NCI-H2081 (cell line): ENCODE measurements at regions not wholly inside any gene's neighbourhood (a gene's known extent, or its start where the extent isn't known, plus 50 kb on each side); places are given as distances from the start of the nearest gene placed in this dataset.
"Not testable (repeated sequence)": the region's sequence is repeated elsewhere in the genome, so short reads cannot be mapped to it uniquely, and the experiment has no call there.

ENCODE experiments used
- DNase-seq, 2 experiments: peaks; one replicate each; lab custom pipeline; 2025; lab: John Stamatoyannopoulos, UW

DNA sequence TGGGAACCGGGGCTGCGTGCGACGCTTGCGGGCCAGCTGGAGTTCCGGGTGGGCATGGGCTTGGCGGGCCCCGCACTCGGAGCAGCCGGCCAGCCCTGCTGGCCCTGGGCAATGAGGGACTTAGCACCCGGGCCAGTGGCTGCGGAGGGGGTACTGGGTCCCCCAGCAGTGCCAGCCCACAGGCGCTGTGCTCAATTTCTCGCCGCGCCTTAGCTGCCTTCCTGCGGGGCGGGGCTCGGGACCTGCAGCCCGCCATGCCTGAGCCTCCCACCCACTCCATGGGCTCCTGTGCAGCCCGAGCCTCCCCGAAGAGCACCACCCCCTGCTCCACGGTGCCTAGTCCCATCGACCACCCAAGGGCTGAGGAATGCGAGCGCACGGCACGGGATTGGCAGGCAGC lies 63.8 kb downstream of the PLXNA1 start:
- not testable (repeated sequence) for DNase-seq

DNA sequence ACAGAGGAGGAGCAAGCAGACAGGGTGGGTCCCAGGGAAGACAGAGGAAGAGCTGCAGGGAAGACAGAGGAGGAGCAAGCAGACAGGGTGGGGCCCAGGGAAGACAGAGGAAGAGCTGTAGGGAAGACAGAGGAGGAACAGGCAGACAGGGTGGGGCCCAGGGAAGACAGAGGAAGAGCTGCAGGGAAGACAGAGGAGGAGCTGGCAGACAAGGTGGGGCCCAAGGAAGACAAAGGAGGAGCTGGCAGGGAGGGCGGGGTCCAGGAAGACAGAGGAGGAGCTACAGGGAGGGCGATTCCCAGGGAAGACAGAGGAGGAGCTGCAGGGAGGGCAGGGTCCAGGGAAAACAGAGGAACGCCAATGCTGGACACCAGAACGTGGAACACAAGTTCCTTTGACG lies 66.5 kb downstream of the PLXNA1 start:
- no peak for DNase-seq

DNA sequence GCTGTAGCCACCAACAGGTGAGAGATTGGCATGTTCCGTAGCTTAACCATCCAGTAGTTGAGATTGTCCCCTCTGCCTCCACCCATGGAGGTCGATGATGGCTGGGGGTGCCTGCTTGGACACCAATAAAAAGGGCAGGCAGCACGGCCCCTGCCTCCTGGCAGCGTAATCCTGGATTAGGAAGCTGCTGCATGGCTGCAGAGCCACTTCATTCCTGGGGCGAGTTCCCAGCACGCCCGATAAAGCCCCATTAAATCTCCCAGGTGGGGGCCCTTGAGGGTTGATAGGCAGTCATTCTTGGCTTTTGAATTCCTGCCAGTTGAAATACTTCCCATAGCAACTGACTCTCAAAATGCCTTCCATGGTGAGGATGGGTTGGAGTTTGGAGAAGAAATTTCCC lies 67.8 kb downstream of the PLXNA1 start:
- no peak for DNase-seq

DNA sequence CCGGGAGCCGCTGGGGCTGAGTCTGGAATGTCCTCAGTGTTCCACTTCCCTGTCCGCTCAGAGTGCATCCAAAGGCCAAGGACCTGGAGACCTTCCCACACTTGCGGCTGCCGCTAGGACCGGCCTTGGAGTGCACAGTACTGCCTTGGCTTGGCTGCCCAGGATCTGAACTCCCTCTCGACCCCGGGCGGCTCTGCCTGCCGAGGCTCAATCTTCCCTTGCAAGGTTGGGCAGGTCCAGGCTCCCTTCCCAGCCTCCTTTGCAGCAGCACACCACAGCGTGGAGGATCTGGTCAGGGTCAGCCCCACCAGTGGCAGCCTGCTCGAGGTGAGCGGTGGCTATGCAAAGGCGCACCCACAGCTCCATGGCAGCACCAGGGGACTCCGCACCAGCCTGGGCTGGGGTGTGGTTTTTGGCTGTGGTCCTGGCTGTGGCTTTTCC lies 69.2 kb downstream of the PLXNA1 start:
- DNase-seq, result no peak

DNA sequence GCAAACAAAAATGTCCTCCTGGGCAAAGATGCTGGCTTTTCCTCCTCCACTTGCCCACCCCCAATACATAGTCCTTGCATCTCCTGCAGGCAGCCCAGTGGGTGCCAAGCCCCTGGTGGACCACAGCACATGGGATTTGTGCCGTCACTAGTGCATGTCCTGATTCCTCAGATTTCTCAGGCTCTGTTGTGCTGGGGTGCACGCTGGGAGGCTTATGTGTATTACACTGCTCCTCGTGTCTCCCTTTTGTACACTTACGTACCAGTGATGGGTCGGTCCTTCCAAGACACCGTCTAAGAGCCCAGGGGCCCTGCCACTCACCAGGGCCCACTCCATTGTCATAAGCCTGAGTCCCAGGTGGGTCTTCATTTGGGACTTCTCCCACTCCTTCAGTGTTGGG lies 70.1 kb downstream of the PLXNA1 start:
- no peak for DNase-seq

DNA sequence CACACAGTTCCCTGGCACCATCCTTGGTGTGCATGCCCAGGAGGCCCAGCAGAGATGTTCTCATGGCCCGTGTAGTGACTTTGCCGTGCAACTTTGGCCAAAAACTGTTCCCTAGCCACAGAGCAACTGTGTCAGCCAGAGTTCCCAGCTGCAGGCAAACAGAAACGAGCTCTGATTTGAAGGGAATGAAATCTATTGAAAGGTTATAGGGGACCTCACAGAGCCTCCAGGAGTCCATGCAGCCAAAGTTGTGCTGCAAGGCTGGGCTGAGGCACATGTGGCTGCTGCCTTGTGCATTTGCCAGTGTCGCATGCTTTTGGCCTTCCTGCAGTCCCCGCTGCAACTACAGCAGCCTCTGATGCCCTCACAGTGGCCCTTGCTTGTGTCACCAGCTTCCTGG lies 70.5 kb downstream of the PLXNA1 start:
- no peak for DNase-seq

DNA sequence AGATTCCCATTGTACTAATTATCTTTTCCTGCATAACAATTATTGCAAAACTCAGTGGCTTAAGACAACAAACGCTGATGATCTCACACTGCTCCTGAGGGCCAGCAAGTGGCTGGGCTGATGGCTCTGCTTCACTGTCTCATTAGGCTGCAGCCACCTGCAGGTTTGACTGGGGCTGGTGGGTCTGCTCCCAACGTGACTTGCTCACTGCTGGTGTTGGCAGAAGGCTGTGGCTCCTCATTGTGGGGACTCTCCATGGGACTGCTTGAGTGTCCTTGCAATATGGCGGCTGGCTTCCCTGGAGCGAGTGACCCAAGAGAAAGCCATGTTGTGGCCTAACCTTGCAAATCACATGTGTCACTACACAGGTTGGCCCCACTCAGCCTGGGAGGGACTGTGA lies 71.1 kb downstream of the PLXNA1 start:
- no peak for DNase-seq

DNA sequence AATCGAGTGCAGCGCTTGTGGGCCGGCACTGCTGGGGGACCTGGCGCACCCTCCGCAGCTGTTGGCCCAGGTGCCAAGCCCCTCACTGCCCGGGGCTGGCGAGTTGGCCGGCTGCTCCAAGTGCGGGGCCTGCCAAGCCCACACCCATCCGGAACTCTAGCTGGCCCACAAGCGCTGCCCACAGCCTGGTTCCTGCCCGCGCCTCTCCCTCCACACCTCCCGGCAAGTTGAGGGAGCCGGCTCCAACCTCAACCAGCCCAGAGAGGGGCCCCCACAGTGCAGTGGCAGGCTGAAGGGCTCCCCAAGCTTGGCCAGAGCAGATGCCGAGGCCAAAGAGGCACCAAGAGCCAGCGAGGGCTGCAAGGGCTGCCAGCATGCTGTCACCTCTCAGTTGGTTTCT lies 73.4 kb downstream of the PLXNA1 start:
- no peak for DNase-seq

DNA sequence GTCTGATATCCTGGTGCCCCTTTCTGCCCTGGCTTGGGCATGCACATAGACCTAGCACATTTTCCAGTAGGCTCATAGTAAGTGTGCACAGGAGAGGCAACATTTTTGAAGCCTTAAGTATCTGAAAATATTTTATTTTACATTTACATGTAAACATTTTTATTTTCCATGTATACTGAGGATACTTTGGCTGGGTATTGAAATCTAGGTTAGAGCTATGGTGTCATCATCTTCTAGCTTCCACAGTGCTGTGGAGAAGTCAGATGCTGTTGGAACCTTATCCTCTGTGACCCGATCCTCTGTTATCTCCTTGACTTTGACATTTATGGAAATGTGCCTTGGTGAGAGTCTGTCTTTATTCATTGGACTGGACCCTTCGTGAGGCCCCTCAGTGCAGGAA lies 74.1 kb downstream of the PLXNA1 start:
- no peak for DNase-seq

DNA sequence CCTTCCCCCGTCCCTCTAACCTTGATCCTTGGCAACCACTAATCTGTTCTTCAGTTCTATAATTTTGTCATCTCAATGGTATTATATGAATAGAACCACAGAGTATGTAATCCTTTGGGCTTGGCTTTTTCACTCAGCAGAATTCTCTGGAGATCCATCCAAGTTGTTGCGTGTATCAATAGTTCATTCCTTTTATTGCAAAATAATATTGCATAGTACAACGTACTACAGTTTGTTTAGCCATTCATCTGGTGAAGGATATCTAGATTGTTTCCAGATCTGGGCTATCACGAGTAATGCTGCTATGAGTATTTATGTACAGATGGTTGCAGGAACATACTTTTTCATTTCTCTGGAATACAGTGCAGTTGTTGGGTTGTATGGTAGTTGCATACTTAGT lies 76.2 kb downstream of the PLXNA1 start:
- no peak for DNase-seq

DNA sequence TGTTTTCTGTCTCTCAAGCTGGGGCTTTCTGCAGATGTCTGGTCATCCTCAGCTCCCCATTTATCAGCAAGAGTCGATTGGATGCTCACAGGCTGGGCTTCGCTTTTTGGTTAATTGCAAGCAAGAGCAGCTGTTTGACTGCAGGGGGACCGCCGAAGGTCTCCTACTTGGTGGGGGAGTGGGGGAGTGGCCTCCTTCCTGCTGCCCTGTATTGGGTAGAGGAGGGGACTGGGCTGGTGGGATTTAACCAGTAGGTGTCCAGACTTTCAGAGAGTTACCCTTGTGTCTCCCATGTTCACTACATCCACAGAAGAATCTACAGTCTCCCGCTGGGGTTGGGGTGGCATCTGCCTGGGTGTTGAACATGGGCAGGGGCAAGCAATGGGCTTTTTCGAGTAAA lies 78.7 kb downstream of the PLXNA1 start:
- no peak for DNase-seq

DNA sequence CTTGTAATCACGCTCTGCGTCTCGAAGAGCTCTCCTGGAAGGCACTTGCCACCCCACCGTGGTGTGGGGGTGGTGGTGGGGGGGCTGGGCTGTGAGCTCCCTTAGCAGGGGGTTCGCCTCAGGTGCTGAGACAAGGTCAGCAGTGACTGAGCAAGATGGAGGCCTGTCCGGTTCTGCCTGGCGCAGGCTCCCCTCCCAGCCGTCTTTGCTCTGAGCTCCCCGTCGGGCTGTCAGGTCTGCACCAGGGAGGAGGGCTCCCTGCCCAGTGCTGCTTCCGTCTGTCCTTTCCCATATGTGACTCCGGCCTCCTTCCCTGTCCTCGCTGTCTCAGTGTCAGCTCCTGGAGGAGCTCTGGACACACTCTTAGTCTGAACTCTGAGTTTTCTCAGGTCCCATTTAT lies 80.0 kb downstream of the PLXNA1 start:
- DNase-seq, result no peak

DNA sequence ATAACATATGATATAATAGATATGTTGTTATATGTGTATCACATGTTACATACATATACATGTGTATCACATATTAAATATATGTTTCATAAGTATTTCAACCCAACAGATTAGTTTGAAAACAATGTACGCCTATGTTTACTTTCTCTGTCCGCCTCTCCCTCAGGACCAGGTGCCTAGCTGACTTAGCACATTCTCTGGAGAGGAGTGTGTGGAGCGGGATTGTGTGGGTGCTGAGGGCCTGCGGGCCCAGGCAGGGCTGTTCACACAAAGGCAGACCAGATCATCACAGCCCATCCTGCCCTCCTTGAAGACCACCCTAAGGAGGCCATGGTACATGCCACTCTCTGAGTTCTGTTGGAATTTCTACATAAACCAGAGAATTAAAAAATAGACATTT lies 81.0 kb downstream of the PLXNA1 start:
- DNase-seq, result no peak

DNA sequence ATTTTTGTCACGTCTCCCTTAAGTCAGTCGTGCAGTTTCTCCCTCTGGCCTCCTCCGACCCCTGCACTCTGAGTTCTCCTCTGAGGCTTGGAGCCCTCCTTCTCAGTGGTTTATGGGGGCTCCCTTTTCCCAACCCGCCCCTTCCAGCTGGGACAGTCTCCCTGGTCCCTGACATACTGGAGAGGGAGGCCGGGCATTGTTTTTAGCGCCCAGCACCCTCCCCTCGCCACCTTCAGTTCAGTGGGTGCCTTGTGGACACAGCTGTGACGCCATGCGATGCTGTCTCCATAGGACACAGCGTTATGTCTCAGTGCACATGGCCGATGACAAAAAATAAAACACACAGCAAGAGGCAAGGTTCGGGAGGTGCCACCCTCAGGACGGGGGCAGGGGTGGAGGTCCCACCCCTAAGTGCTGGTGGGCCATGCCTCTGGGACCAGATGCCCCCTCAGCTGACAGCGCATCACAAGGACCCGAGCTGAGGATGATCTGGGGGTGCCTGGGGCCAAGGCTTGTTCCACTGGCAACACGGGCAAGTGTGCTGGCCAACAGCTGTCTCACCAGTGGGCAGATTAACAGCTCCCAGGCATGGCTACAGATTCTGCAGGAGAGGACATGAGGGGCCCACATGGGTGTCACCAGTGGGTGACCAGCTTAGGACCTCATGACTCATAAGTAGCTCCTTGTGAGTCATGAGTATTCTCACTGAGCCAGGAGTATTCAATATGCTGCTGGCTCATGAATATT lies 81.6 kb downstream of the PLXNA1 start:
- DNase-seq, result no peak

DNA sequence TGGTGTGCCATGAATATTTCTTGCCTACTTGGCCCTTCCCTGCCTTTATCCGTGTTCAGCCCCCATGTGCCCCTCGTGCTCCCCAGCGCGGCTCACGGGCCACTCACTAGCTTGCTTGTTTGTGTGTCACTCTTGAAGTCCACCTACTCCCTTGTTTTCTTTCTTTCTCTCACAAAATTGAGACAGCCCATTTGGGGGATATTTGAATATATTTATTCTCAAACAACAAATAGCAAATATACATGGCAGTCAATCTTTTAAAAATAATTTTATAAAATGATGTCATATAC lies 82.2 kb downstream of the PLXNA1 start:
- DNase-seq, result no peak

DNA sequence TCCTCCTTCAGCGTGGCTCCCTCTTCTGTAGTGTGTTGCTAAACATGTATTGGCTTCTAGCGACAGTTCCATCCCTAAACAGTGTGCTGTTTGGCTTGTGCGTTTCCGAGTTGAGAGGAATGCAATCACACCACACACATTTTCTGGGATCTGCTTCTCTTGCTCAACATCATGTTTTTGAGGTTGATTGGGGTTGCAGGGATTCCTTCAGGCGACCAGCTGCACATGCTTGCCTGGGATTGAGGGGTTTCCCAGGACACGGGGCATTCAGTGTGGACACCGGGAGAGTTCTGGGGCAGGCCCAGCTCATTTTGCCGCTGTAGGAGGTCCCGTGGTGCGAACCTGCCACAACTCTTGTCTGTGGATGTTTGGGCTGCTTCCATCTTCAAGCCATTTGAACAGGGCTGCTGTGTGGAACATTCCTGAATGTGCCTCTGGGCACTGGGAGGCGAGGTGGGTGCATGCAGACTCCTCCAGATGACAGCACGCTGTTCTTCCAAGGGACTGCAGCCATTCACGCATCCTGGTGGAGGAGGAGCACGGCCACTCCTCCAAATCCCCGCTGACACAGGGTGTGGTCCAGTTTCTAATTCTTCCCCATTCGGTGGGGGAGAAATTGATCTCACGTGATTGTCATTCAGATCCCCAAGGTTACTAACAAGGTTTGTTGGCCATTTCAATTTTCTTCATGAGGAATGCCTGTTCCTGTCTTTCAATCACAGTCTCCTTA lies 82.8 kb downstream of the PLXNA1 start:
- no peak for DNase-seq

DNA sequence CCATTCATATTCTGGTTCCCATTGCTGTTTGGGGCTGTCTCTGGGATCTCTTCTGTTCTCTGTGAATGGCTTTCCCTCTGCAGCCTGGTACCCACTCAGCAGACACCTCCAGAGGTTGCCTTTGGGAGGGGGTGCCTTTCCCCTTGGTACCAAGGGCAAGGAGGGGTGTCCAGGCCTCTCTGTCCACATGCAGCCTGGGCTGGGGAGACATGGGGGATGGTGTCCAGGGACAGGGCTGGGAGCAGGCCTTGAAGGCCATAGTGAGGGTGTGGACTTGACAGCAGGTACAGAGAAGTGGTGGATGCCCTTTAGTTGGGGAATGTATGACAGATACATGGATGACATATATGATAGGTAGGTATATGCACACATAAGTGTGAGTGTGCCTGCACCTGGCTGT lies 83.7 kb downstream of the PLXNA1 start:
- DNase-seq, result no peak

DNA sequence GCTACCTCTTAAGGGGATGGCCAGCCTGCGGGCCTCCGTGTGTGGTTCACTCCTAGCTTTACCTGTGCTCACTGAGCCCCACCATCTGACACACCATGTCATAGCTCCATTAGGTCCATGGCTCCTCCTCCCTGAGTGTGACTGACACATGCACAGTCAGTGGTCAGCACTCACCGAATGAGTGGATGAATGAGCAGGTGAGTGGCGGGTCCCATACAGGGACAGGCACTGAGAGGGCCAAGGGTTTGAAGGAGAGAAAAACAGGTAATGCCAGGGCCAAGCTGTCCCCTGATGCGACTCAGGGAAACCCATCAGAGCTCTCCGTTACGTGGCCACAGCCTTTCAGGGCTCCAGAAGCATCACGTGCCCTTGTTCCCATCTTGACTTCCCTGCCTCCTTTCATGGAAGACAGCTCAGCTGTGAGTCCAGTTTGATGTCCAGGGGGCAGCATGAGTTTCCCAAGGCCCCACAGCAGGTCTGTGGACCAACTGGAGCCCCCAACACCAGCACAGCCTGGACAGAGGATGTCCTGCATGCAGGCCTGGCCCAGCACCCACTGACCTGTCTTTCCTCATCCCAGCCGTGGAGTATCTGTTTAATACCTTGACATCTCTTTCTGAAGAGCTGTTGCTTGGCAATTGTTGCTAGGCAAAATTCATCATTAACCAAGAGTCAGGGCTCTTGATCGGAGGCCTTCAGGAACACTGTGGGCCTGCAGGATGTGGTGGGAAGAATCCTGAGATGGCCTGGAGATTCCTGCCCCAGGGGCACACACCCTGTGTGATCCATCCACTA lies 84.4 kb downstream of the PLXNA1 start:
- DNase-seq, result no peak

DNA sequence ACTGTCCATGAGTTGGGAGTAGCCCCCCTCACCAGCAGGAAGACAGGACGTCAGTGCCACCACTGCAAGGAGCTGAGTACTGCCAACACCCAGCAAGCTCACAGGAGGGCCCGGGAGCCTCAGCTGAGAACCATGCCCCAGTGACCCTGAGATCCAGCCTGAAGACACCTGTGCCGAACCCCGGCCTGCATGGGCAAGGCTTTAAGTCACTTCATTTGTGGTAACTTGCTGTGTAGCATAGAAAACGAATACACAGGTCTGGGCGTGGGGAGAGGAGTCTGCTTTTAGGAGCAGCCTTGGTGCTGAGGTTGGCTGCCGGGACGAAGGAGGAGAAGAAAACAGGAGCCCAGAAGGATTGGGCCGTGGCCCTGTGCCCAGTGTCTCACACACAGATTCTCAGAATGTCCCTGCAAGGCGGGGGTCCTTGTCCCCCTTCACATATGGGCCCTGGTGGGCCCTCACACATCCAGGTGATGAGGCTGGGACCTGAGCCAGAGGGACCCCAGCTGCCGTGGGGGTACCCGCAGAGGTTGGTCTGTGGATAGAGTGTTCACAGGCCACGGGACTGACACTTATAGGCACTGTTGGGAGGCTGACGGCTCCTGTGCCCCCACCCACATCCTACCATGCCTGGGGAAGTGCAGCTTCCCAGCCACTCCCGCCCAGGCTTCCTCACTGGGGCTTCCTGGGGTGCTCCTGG lies 85.3 kb downstream of the PLXNA1 start:
- DNase-seq, result no peak

DNA sequence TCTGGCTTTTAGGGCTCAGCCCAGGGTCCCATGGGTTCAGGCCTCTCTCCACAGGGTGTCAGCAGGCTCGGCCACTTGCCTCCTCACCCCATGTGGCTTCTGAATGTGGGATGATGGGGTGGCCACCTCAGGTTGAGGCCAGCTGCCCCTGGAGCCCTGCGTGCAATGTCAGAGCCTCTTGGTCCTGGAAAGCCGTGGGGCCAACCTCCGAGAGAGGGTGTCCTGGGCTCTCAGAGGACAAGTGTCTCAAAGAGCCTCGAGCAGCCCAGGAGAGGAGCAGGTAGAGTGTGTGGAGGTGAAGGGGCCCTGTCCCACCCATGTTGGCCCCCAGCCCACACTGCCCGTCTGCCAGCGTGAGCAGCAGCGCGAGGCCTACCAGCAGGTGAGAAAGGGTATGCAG lies 86.0 kb downstream of the PLXNA1 start:
- DNase-seq, result no peak

DNA sequence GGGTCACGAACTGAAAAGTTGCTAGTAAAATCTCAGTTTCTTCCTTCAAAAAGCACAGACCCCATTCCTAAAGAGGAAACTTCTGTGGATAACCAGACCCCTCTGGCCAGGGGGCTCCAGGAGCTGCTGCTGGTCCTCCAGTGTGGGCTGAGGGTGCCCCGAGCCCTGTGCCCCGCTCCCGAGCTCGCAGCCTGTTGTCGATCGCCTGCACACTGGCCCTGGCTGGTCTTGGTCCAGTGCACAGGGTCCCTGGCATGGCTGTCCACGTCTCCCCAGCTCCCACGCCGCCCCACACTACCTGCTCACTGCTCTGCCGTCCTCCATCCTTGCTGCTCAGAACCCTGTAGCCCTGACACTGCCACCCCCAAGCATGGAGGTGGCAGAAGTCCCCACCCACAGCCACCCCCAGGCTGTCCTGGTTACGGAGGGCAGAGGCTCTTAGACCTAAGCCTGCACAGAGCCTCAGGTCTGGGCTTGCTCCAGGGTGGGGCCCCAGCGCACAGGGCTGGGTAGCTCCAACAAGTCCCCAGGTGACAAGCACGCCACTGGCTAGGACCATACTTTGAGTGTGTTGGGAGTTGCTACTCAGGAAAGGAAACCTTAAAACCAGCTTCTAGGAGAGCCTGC lies 87.0 kb downstream of the PLXNA1 start:
- no peak for DNase-seq

DNA sequence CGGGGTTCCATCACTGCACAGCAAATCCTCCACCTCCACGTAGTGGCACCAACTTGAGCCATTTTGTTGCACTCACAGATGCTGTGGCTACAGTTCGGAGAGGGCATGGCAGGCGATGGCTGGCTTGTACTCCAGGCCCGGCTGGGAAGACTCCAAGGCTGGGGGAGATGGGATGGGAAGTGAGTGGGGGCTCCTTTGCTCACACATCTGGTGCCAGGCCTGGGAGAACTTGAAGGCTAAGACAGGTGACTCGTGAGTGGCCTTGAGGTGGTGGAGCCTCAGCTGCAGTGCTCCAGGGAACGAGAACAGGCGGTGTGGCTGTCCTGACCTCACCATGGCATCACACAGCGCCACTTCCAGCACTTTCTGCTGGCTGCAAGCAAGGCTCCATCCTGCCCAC lies 87.9 kb downstream of the PLXNA1 start:
- no peak for DNase-seq
